GM20000 (cell line): ENCODE measurements at regions not wholly inside any gene's neighbourhood (a gene's known extent, or its start where the extent isn't known, plus 50 kb on each side); places are given as distances from the start of the nearest gene placed in this dataset.
"Not testable (repeated sequence)": the region's sequence is repeated elsewhere in the genome, so short reads cannot be mapped to it uniquely, and the experiment has no call there.

ENCODE experiments used
- DNase-seq: peaks from one replicate; pipeline ENCODE4 v3.0.0; 2012; ENCODE audit warnings: low spot score
- CTCF ChIP-seq: IDR thresholded peaks from 2 replicates; pipeline ENCODE4 v1.5.1; 2012; ENCODE audit warnings: mild to moderate bottlenecking, control low read depth; ENCODE audit errors: extremely low read depth, missing control alignments

GRCh38 chr9:26508897-26509296 lies 383.7 kb downstream of the CAAP1 start:
- no peak for TF ChIP-seq CTCF
- DNase-seq, result no peak

DNA sequence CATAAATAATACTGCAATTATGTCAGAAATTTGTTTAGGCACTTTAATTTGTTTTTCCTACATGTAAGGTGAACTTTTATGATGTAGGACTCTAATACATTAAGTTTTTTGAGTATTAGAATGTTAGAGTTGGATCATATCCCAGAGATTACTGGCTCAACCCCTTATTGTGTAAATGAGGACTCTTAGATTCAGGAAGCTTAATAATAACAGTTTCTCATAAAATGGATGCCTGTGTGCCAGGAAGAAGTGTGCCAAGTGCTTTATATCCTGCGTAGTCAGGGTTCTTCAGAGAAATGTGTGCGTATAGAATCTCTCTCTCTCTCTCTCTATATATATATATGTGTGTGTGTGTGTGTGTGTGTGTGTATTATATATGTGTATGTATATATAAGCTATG lies 388.5 kb downstream of the CAAP1 start:
- no peak for TF ChIP-seq CTCF
- DNase-seq, result no peak

DNA sequence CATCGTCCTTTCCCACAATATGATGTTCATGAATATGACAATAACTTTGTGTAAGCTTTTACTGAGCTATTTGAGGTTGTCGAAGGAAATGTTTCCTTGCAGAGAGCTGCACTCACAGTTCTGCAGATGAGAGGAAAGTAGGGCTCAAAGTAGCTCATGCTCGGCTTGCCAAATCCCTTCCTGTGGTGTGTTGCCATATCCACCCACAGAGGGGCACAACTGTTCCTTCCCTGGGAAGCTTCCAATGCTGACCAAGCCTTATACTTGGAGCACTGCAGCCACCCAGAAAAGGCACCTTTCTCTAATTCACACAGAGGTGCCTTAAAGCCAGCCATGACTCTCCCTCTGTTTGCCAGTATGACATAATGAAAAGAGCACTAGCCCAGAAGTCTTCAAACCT lies 390.3 kb downstream of the CAAP1 start:
- TF ChIP-seq CTCF, result no peak

DNA sequence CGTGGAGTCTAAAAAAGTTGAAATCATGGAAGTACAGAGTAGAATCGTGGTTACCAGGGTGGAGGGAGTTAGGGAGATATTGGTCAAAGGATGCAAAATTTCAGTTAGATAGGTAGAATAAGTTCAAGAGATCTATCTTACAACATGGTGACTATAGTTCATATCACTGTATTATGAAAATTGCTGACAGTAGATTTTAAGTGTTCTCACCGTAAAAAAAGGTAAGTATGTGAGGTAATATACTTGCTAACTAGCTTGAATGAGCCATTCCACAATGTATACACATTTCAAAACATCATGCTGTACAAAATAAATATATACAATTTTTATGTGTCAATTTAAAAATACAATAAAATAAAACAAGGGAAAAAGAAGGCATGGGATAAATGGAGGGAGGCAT lies 392.1 kb downstream of the CAAP1 start:
- DNase-seq, result no peak
- TF ChIP-seq CTCF, result no peak

More for the DNA sequence above, 390.3 kb downstream of the CAAP1 start:
- no peak for DNase-seq

GRCh38 chr9:26492608-26493521 lies 399.7 kb downstream of the CAAP1 start:
- DNase-seq, result not testable (repeated sequence)

DNA sequence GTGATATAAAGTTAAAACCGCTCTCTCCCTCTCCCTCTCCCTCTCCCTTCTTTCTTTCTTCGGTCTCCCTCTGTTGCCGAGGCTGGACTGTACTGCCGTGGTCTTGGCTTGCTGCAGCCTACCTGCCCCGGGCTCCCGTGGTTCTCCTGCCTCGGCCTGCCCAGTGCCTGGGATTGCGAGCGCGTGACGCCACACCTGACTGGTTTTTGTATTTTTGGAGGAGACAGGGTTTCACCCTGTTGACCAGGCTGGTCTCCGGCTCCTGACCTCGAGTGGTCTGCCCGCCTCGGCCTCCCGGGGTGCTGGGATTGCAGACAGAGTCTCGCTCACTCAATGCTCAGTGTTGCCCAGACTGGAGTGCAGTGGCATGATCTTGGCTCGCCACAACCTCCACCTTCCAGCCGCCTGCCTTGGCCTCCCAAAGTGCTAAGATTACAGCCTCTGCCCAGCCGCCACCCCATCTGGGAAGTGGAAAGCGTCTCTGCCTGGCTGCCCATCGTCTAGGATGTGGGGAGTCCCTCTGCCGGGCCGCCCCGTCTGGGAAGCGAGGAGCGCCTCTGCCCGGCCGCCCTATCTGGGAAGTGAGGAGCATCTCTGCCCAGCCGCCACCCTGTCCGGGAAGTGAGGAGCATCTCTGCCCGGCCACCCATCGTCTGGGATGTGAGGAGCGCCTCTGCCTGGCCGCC lies 400.5 kb downstream of the CAAP1 start:
- not testable (repeated sequence) for DNase-seq

DNA sequence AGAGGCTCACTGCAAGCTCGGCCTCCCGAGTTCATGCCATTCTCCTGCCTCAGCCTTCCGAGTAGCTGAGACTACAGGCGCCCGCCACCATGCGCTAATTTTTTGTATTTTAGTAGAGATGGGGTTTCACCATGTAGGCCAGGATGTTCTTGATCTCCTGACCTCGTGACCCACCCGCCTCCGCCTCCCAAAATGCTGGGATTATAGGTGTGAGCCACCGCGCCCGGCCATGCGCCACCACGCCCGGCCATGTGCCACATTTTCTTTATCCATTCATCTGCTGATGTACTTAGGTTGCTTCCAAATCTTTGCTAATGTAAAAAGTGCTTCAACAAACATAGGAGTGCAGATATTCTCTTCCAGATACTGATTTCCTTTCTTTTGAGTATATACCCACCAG lies 408.6 kb downstream of the CAAP1 start:
- no peak for DNase-seq
- TF ChIP-seq CTCF, result no peak

DNA sequence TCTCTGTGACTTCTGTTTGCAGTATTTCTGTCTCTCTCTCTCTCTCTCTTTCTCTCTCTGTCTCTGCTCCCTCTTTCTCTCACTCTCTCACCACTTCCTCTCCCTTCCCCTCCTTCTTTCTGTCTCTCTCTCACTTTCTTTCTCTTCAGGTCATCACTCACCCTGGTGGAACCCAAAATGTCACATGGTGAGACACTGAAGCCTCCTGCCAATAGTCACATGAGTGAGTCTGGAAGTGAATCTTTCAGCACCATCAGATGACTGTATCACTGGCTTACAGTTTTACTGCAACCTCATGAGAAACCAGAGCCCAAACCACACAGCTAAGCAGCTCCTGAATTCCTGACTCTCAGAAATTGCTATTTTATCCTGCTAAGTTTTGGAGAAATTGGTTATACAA lies 414.6 kb downstream of the CAAP1 start:
- DNase-seq, result no peak
- TF ChIP-seq CTCF, result no peak
